CD4-positive, alpha-beta T cell (primary cell): ENCODE measurements at regions not wholly inside any gene's neighbourhood (a gene's known extent, or its start where the extent isn't known, plus 50 kb on each side); places are given as distances from the start of the nearest gene placed in this dataset.
"Not testable (repeated sequence)": the region's sequence is repeated elsewhere in the genome, so short reads cannot be mapped to it uniquely, and the experiment has no call there.

ENCODE experiments used
- ATAC-seq: fragments of 200-7000 bp; cut with Tn5 transposase; one replicate; pipeline ENCODE4 v1.10.0; 2022; ENCODE audit warnings: mild to moderate bottlenecking; ENCODE audit not compliant: poor library complexity
- CTCF ChIA-PET: fragments of 350-600 bp; sonication (Branson Sonifier 250); formaldehyde crosslinking; loops from one replicate; lab custom pipeline; 2021; ENCODE audit warnings: antibody characterized with exemption, inconsistent platforms; lab: Charles Lee
- POLR2A ChIA-PET: fragments of 350-600 bp; sonication (Branson Sonifier 250); formaldehyde crosslinking; loops from one replicate; lab custom pipeline; 2021; ENCODE audit warnings: antibody characterized with exemption, inconsistent platforms; lab: Charles Lee
- DNase-seq, 14 experiments: peaks; one replicate each; pipeline ENCODE4 v3.0.0-alpha.2; 2013 to 2020; ENCODE audit warnings: mixed read lengths in 2 of 14
- H3K27ac ChIP-seq, 2 donors: one replicate each; pipeline versions ENCODE4 v1.5.1 to v1.7.0; 2013; ENCODE audit warnings: low read length in 2 of 2, low read depth in 1 of 2, mild to moderate bottlenecking in 1 of 2
- H3K27me3 ChIP-seq, 2 experiments: 1 replicate in 1 of 2; 2 replicates in 1 of 2; pipeline versions ENCODE4 v1.6.1 to v1.7.0; 2013; ENCODE audit warnings: low read length in 2 of 2, control low read depth in 1 of 2, mild to moderate bottlenecking in 1 of 2, moderate library complexity in 1 of 2; ENCODE audit not compliant: insufficient read depth in 2 of 2, control insufficient read depth in 1 of 2
- H3K36me3 ChIP-seq: one replicate; pipeline ENCODE4 v1.6.1; 2013; ENCODE audit warnings: low read length, control low read depth; ENCODE audit not compliant: insufficient read depth
- H3K4me1 ChIP-seq: one replicate; pipeline ENCODE4 v1.6.1; 2013; ENCODE audit warnings: low read length, control low read depth; ENCODE audit not compliant: insufficient read depth
- H3K4me3 ChIP-seq: one replicate; pipeline ENCODE4 v1.5.1; 2013; ENCODE audit warnings: mild to moderate bottlenecking, low read length, moderate library complexity
- H3K9me3 ChIP-seq, 2 experiments: 1 replicate in 1 of 2; 2 replicates in 1 of 2; pipeline versions ENCODE4 v1.6.1 to v1.7.0; 2013; ENCODE audit warnings: low read length in 2 of 2, mild to moderate bottlenecking in 2 of 2, control low read depth in 1 of 2, moderate library complexity in 1 of 2; ENCODE audit not compliant: control insufficient read depth in 1 of 2, insufficient read depth in 1 of 2
- H3K27ac Mint-ChIP-seq: one replicate; pipeline ENCODE4 v1.8.0; 2020; ENCODE audit warnings: mixed read lengths
- H3K27me3 Mint-ChIP-seq: one replicate; pipeline ENCODE4 v1.8.0; 2021; ENCODE audit warnings: mixed read lengths
- H3K36me3 Mint-ChIP-seq: one replicate; pipeline ENCODE4 v1.8.0; 2021; ENCODE audit warnings: low read depth, mixed read lengths
- H3K4me1 Mint-ChIP-seq: one replicate; pipeline ENCODE4 v1.8.0; 2021; ENCODE audit warnings: low read depth, mixed read lengths
- H3K4me3 Mint-ChIP-seq: one replicate; pipeline ENCODE4 v1.8.0; 2020; ENCODE audit warnings: mild to moderate bottlenecking, mixed read lengths
- H3K9me3 Mint-ChIP-seq: one replicate; pipeline ENCODE4 v1.8.0; 2020; ENCODE audit warnings: mixed read lengths
- intact Hi-C, 2 experiments: fragments of 100-400 bp; cut with DNase I in 1 of 2; cut with micrococcal nuclease in 1 of 2; formaldehyde crosslinking; loops; one replicate each; pipeline versions ENCODE4 v1.15.1 to v1.9.0; 2023 to 2025; cut with DNase I, micrococcal nuclease
- TF ChIP-seq, protein P1 (sequence below): fragments of 200-600 bp; IDR thresholded peaks from one replicate; pipeline ENCODE4 v1.8.0; 2022; ENCODE audit warnings: antibody characterized with exemption, mild to moderate bottlenecking

DNA sequence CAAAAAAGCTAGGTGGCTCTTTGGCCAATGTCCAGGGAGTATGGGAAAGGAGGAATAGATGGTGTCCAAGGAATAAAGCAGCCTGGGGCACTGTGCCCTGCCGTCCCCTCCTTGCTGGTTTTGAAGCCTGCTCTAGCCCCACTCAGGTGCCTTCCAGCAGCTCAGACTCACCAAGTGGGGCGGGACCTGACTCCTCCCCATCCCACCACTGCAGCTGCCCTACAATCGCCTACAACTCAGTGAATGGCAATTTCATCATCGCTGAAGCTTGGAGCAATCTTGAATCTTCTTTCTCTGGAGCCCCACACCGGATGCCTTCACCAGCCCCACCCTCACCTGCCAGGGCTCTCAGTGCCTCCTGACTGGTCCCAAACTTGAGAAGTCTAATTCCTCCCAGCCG lies 56.4 kb upstream of the NXT1 start:
- H3K27ac ChIP-seq: no peak overlapping the region
- H3K9me3 ChIP-seq: no peaks in the 10 kb centered on the region
- H3K27ac Mint-ChIP-seq: no peak overlapping the region
- no peak overlapping the region for H3K4me3 ChIP-seq
- TF ChIP-seq, protein P1, sequence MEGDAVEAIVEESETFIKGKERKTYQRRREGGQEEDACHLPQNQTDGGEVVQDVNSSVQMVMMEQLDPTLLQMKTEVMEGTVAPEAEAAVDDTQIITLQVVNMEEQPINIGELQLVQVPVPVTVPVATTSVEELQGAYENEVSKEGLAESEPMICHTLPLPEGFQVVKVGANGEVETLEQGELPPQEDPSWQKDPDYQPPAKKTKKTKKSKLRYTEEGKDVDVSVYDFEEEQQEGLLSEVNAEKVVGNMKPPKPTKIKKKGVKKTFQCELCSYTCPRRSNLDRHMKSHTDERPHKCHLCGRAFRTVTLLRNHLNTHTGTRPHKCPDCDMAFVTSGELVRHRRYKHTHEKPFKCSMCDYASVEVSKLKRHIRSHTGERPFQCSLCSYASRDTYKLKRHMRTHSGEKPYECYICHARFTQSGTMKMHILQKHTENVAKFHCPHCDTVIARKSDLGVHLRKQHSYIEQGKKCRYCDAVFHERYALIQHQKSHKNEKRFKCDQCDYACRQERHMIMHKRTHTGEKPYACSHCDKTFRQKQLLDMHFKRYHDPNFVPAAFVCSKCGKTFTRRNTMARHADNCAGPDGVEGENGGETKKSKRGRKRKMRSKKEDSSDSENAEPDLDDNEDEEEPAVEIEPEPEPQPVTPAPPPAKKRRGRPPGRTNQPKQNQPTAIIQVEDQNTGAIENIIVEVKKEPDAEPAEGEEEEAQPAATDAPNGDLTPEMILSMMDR: no peak
- intact Hi-C loops: no loop called here
- peaks cover 5% of the 10 kb centered on the region for H3K27me3 Mint-ChIP-seq
- no peaks in the 10 kb centered on the region for H3K9me3 Mint-ChIP-seq
- POLR2A ChIA-PET: no interaction called here
- no peaks in the 10 kb centered on the region for H3K4me1 Mint-ChIP-seq
- no peaks in the 10 kb centered on the region for H3K36me3 Mint-ChIP-seq
- H3K4me3 Mint-ChIP-seq: no peak overlapping the region
- no peaks in the 10 kb centered on the region for H3K36me3 ChIP-seq
- DNase-seq (no peak), ATAC-seq (no peak)
- no peaks in the 10 kb centered on the region for H3K4me1 ChIP-seq
- CTCF ChIA-PET: no interaction called here
- H3K27me3 ChIP-seq: no peaks in the 10 kb centered on the region

GRCh38 chr20:23293689-23294088 lies 56.9 kb upstream of the NXT1 start:
- Mint-ChIP-seq H3K27ac (no peak overlapping the region), H3K4me3 (no peak overlapping the region), H3K9me3 (no peaks in the 10 kb centered on the region), H3K27me3 (peaks cover 5% of the 10 kb centered on the region), H3K4me1 (no peaks in the 10 kb centered on the region), H3K36me3 (no peaks in the 10 kb centered on the region)
- Histone ChIP-seq H3K36me3 (no peaks in the 10 kb centered on the region), H3K27ac (no peak overlapping the region), H3K9me3 (no peaks in the 10 kb centered on the region), H3K4me3 (no peak overlapping the region), H3K4me1 (no peaks in the 10 kb centered on the region), H3K27me3 (no peaks in the 10 kb centered on the region)
- DNase-seq (no peak), ATAC-seq (no peak)
- ChIA-PET POLR2A (no interaction called here), CTCF (no interaction called here)
- intact Hi-C loops: no loop called here
- TF ChIP-seq, protein P1: no peak

GRCh38 chr20:23292311-23292710 lies 58.3 kb upstream of the NXT1 start:
- POLR2A ChIA-PET, H3K9me3 Mint-ChIP-seq, H3K27ac ChIP-seq, H3K4me3 Mint-ChIP-seq, H3K27ac Mint-ChIP-seq, H3K4me3 ChIP-seq, ATAC-seq, DNase-seq, intact Hi-C loops, H3K9me3 ChIP-seq, H3K4me1 ChIP-seq, H3K36me3 ChIP-seq, H3K27me3 Mint-ChIP-seq, H3K36me3 Mint-ChIP-seq, CTCF ChIA-PET, H3K27me3 ChIP-seq, H3K4me1 Mint-ChIP-seq: not testable (repeated sequence)

DNA sequence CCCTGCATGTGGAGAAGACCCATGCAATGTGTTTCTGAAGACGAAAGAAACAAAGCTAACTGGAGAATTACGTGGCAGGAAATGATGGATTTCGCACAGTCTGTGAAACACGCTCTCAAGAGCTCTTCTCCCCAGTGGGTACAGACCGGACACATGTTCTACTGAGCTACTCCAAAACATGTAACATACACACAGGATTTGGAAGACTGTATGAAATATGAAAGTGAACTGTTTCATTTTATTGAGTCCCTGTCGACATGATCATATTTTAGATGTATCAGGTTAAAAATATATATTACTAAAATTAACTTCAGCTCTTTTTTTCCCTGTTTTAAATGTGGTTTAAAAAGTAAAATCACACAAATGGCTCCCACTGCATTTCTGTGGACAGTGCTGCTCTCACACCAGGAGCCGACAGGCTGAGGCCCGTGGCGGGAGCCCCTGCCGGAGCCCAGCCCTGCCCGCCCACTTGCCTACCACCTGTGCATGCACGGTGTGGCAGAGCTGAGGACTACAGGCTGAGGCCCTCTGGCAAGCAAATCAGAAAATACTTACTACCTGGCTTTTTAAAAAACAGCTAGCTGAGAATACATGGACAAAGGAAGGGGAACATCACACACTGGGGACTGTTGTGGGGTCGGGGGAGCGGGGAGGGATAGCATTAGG lies 58.9 kb upstream of the NXT1 start:
- TF ChIP-seq, protein P1: no peak
- Mint-ChIP-seq H3K9me3 (no peaks in the 10 kb centered on the region), H3K4me3 (no peak overlapping the region), H3K4me1 (no peaks in the 10 kb centered on the region), H3K27ac (no peak overlapping the region), H3K36me3 (no peaks in the 10 kb centered on the region), H3K27me3 (peaks cover 5% of the 10 kb centered on the region)
- intact Hi-C loops: no loop called here
- Histone ChIP-seq H3K4me3 (no peak overlapping the region), H3K4me1 (no peaks in the 10 kb centered on the region), H3K27me3 (no peaks in the 10 kb centered on the region), H3K27ac (no peak overlapping the region), H3K9me3 (no peaks in the 10 kb centered on the region), H3K36me3 (no peaks in the 10 kb centered on the region)
- POLR2A ChIA-PET: no interaction called here
- no peak for ATAC-seq
- CTCF ChIA-PET: no interaction called here
- DNase-seq: no peak
